Fibroblast of lung (primary cell): ENCODE measurements at regions not wholly inside any gene's neighbourhood (a gene's known extent, or its start where the extent isn't known, plus 50 kb on each side); places are given as distances from the start of the nearest gene placed in this dataset.

Source experiments
- DNase-seq, 2 donors: peaks; one replicate each; pipeline versions ENCODE4 v3.0.0 to v3.0.0-alpha.2; 2010; ENCODE audit warnings: low read depth in 2 of 2
- H2AFZ ChIP-seq: 2 replicates; pipeline ENCODE4 v1.5.1; 2012; ENCODE audit warnings: low read length, control low read depth, inconsistent platforms
- H3K27ac ChIP-seq: 2 replicates; pipeline ENCODE4 v1.5.1; 2011; ENCODE audit warnings: low read length, control low read depth; ENCODE audit not compliant: insufficient read depth
- H3K27me3 ChIP-seq: 2 replicates; pipeline ENCODE4 v1.5.1; 2011; ENCODE audit warnings: mild to moderate bottlenecking, low read length; ENCODE audit not compliant: control insufficient read depth, insufficient read depth
- H3K36me3 ChIP-seq: 2 replicates; pipeline ENCODE4 v1.5.1; 2011; ENCODE audit warnings: low read length; ENCODE audit not compliant: control insufficient read depth, insufficient read depth
- H3K4me1 ChIP-seq: 2 replicates; pipeline ENCODE4 v1.5.1; 2011; ENCODE audit warnings: low read length; ENCODE audit not compliant: control insufficient read depth, insufficient read depth; ENCODE audit errors: extremely low read depth
- H3K4me2 ChIP-seq: 2 replicates; pipeline ENCODE4 v1.5.1; 2011; ENCODE audit warnings: low read length, control low read depth; ENCODE audit not compliant: insufficient read depth; ENCODE audit errors: extremely low read depth
- H3K4me3 ChIP-seq, 4 experiments: fragments of 200-600 bp in 1 of 4; sonication (generic) in 1 of 4; replicated peaks in 1 of 4; 2 replicates each; pipeline ENCODE4 v1.5.1; 2011 to 2016; ENCODE audit warnings: low read length in 4 of 4, low read depth in 3 of 4, mild to moderate bottlenecking in 3 of 4, control low read depth in 2 of 4, inconsistent platforms in 1 of 4, mixed read lengths in 1 of 4; ENCODE audit not compliant: insufficient read depth in 1 of 4; ENCODE audit errors: control extremely low read depth in 1 of 4
- H3K79me2 ChIP-seq: 2 replicates; pipeline ENCODE4 v1.5.1; 2012; ENCODE audit warnings: mild to moderate bottlenecking, low read length, inconsistent platforms; ENCODE audit not compliant: control insufficient read depth, insufficient read depth
- H3K9ac ChIP-seq: 2 replicates; pipeline ENCODE4 v1.5.1; 2011; ENCODE audit warnings: mild to moderate bottlenecking, low read length, control low read depth; ENCODE audit not compliant: insufficient read depth
- H3K9me3 ChIP-seq: 2 replicates; pipeline ENCODE4 v1.5.1; 2012; ENCODE audit warnings: low read depth, low read length; ENCODE audit not compliant: control insufficient read depth, insufficient read depth
- H4K20me1 ChIP-seq: 2 replicates; pipeline ENCODE4 v1.5.1; 2011; ENCODE audit warnings: low read length; ENCODE audit not compliant: control insufficient read depth, insufficient read depth; ENCODE audit errors: extremely low read depth
- CTCF ChIP-seq, 2 donors: IDR thresholded peaks in 1 of 2; conservative IDR thresholded peaks in 1 of 2; 1 replicate in 1 of 2; 2 replicates in 1 of 2; pipeline ENCODE4 v1.5.1; 2011 to 2012; ENCODE audit warnings: low read length in 2 of 2, control low read depth in 1 of 2, inconsistent platforms in 1 of 2, low read depth in 1 of 2, mild to moderate bottlenecking in 1 of 2
- EZH2 ChIP-seq: IDR thresholded peaks from 2 replicates; pipeline ENCODE4 v1.5.1; 2012; ENCODE audit warnings: low read length, control low read depth, mild to moderate bottlenecking; ENCODE audit errors: missing control alignments

GRCh38 chr3:94304954-94305353 is 242.1 kb downstream of the NSUN3 start:
- no peak overlapping the region for H3K27ac ChIP-seq
- no peak overlapping the region for H2AFZ ChIP-seq
- H3K9me3 ChIP-seq, result no peaks in the 10 kb centered on the region
- H3K4me3 ChIP-seq, result no peak overlapping the region
- H4K20me1 ChIP-seq, result no peaks in the 10 kb centered on the region
- H3K36me3 ChIP-seq, result no peaks in the 10 kb centered on the region
- no peaks in the 10 kb centered on the region for H3K79me2 ChIP-seq
- no peaks in the 10 kb centered on the region for H3K27me3 ChIP-seq
- TF ChIP-seq CTCF (conservative IDR thresholded peaks at IDR 0.05 in 1 of 2, IDR thresholded peaks at IDR 0.05 in 1 of 2; ENCODE audit: low read depth in 1 of 2, low read length in 2 of 2) (no peak), EZH2 (no peak)
- no peak for DNase-seq
- no peaks in the 10 kb centered on the region for H3K4me1 ChIP-seq
- H3K9ac ChIP-seq, result no peak overlapping the region
- H3K4me2 ChIP-seq, result no peak overlapping the region

GRCh38 chr3:94305835-94306611 is 243.2 kb downstream of the NSUN3 start:
- no peak overlapping the region for H3K27ac ChIP-seq
- no peak overlapping the region for H3K4me3 ChIP-seq
- no peak overlapping the region for H3K4me2 ChIP-seq
- no peak for DNase-seq
- no peaks in the 10 kb centered on the region for H3K79me2 ChIP-seq
- H4K20me1 ChIP-seq, result no peaks in the 10 kb centered on the region
- no peak overlapping the region for H2AFZ ChIP-seq
- TF ChIP-seq CTCF (conservative IDR thresholded peaks at IDR 0.05 in 1 of 2, IDR thresholded peaks at IDR 0.05 in 1 of 2; ENCODE audit: low read depth in 1 of 2, low read length in 2 of 2), result no peak
- TF ChIP-seq EZH2, result no peak
- H3K27me3 ChIP-seq, result no peaks in the 10 kb centered on the region
- no peaks in the 10 kb centered on the region for H3K36me3 ChIP-seq
- H3K9ac ChIP-seq, result no peak overlapping the region
- no peaks in the 10 kb centered on the region for H3K9me3 ChIP-seq
- no peaks in the 10 kb centered on the region for H3K4me1 ChIP-seq

GRCh38 chr3:94307588-94307987 is 244.7 kb downstream of the NSUN3 start:
- TF ChIP-seq EZH2, result no peak
- TF ChIP-seq CTCF (conservative IDR thresholded peaks at IDR 0.05 in 1 of 2, IDR thresholded peaks at IDR 0.05 in 1 of 2; ENCODE audit: low read depth in 1 of 2, low read length in 2 of 2), result no peak
- H3K79me2 ChIP-seq, result no peaks in the 10 kb centered on the region
- no peaks in the 10 kb centered on the region for H3K4me1 ChIP-seq
- H4K20me1 ChIP-seq, result no peaks in the 10 kb centered on the region
- H3K9ac ChIP-seq, result no peak overlapping the region
- no peak for DNase-seq
- no peak overlapping the region for H3K27ac ChIP-seq
- no peak overlapping the region for H2AFZ ChIP-seq
- no peaks in the 10 kb centered on the region for H3K9me3 ChIP-seq
- no peaks in the 10 kb centered on the region for H3K27me3 ChIP-seq
- no peaks in the 10 kb centered on the region for H3K36me3 ChIP-seq
- no peak overlapping the region for H3K4me2 ChIP-seq
- no peak overlapping the region for H3K4me3 ChIP-seq
